ENCODE measurements at regions not wholly inside any gene's neighbourhood (a gene's known extent, or its start where the extent isn't known, plus 50 kb on each side); places are given as distances from the start of the nearest gene placed in this dataset.

GRCh38 chr9:129518074-129518473 is 102.8 kb downstream of the C9orf50 start:
- TF ChIP-seq POLR2A (IDR thresholded peaks at IDR 0.05; ENCODE audit: low read length) = no peak
- no peak for TF ChIP-seq GATA1 (IDR thresholded peaks at IDR 0.05; ENCODE audit: low read depth, low read length)

Measured in erythroblast (primary cell).